GM21576 (cell line): ENCODE measurements at regions not wholly inside any gene's neighbourhood (a gene's known extent, or its start where the extent isn't known, plus 50 kb on each side); places are given as distances from the start of the nearest gene placed in this dataset.
"Not testable (repeated sequence)": the region's sequence is repeated elsewhere in the genome, so short reads cannot be mapped to it uniquely, and the experiment has no call there.

Experiments used
- ATAC-seq: cut with Tn5 transposase; IDR thresholded peaks from one replicate; pipeline ENCODE4 v1.9.1; 2021; ENCODE audit warnings: mild to moderate bottlenecking, moderate library complexity; ENCODE audit not compliant: unreplicated experiment

- no peak for ATAC-seq
Measured at GRCh38 chr1:244291236-244292201, 160.2 kb downstream of the ADSS2 start.

- ATAC-seq, result no peak
Measured at GRCh38 chr1:244294599-244295224, 157.0 kb downstream of the ADSS2 start.

- no peak for ATAC-seq
Measured at GRCh38 chr1:244296003-244296402, 155.7 kb downstream of the ADSS2 start.

GRCh38 chr1:244296447-244296846 is 155.3 kb downstream of the ADSS2 start:
- no peak for ATAC-seq

GRCh38 chr1:244297087-244297486 is 154.6 kb downstream of the ADSS2 start:
- no peak for ATAC-seq

- no peak for ATAC-seq
Measured at GRCh38 chr1:244297616-244298015, 154.1 kb downstream of the ADSS2 start.

GRCh38 chr1:244300029-244300375 is 151.7 kb downstream of the ADSS2 start:
- ATAC-seq, result not testable (repeated sequence)

- no peak for ATAC-seq
Measured at GRCh38 chr1:244301595-244302130, 150.0 kb downstream of the ADSS2 start.

- no peak for ATAC-seq
Measured at GRCh38 chr1:244302876-244303609, 148.7 kb downstream of the ADSS2 start.

- ATAC-seq, result no peak
Measured at GRCh38 chr1:244303610-244303969, 148.1 kb downstream of the ADSS2 start.

GRCh38 chr1:244304156-244304555 is 147.6 kb downstream of the ADSS2 start:
- no peak for ATAC-seq

- no peak for ATAC-seq
Measured at GRCh38 chr1:244304656-244305055, 147.1 kb downstream of the ADSS2 start.

- no peak for ATAC-seq
Measured at GRCh38 chr1:244305776-244306341, 145.8 kb downstream of the ADSS2 start.

- no peak for ATAC-seq
Measured at GRCh38 chr1:244306544-244306943, 145.2 kb downstream of the ADSS2 start.

GRCh38 chr1:244309191-244309590 is 142.5 kb downstream of the ADSS2 start:
- ATAC-seq, result not testable (repeated sequence)

GRCh38 chr1:244311784-244312532 is 139.8 kb downstream of the ADSS2 start:
- no peak for ATAC-seq

- ATAC-seq, result no peak
Measured at GRCh38 chr1:244313346-244313745, 138.4 kb downstream of the ADSS2 start.

- no peak for ATAC-seq
Measured at GRCh38 chr1:244314921-244315559, 136.7 kb downstream of the ADSS2 start.

GRCh38 chr1:244315996-244316395 is 135.7 kb downstream of the ADSS2 start:
- ATAC-seq, result no peak

GRCh38 chr1:244316407-244316806 is 135.3 kb downstream of the ADSS2 start:
- ATAC-seq, result no peak
